Skeletal muscle satellite cell (primary cell): ENCODE measurements at regions not wholly inside any gene's neighbourhood (a gene's known extent, or its start where the extent isn't known, plus 50 kb on each side); places are given as distances from the start of the nearest gene placed in this dataset.

Source experiments
- H3K27me3 ChIP-seq: 2 replicates; pipeline ENCODE4 v1.7.0; 2013; ENCODE audit warnings: low read length; ENCODE audit not compliant: control insufficient read depth, insufficient read depth
- H3K36me3 ChIP-seq: 2 replicates; pipeline ENCODE4 v1.7.0; 2013; ENCODE audit warnings: mild to moderate bottlenecking, control low read depth, low read length; ENCODE audit not compliant: insufficient read depth
- H3K4me1 ChIP-seq: 2 replicates; pipeline ENCODE4 v1.7.0; 2013; ENCODE audit warnings: low read length; ENCODE audit not compliant: control insufficient read depth, insufficient read depth
- H3K4me2 ChIP-seq: 2 replicates; pipeline ENCODE4 v1.7.0; 2013; ENCODE audit warnings: mild to moderate bottlenecking, low read length
- H3K4me3 ChIP-seq: 2 replicates; pipeline ENCODE4 v1.7.0; 2013; ENCODE audit warnings: low read length
- H3K9ac ChIP-seq: 2 replicates; pipeline ENCODE4 v1.7.0; 2013; ENCODE audit warnings: mild to moderate bottlenecking, low read depth, low read length, moderate library complexity
- H3K9me3 ChIP-seq: replicated peaks from 2 replicates; pipeline ENCODE4 v1.7.0; 2013; ENCODE audit warnings: mild to moderate bottlenecking, control low read depth, low read length

- Histone ChIP-seq H3K9me3 (no peaks in the 10 kb centered on the region), H3K27me3 (peaks cover 12% of the 10 kb centered on the region), H3K9ac (no peak overlapping the region), H3K4me1 (peaks cover 8% of the 10 kb centered on the region), H3K4me2 (peak overlapping the region; percentile 44), H3K36me3 (no peaks in the 10 kb centered on the region), H3K4me3 (no peak overlapping the region)
Observed at GRCh38 chr14:75333606-75334548, 55.2 kb downstream of the FOS start.

GRCh38 chr14:75334549-75335051 is 56.0 kb downstream of the FOS start:
- Histone ChIP-seq H3K4me1 (peaks cover 14% of the 10 kb centered on the region), H3K27me3 (peaks cover 7% of the 10 kb centered on the region), H3K4me3 (no peak overlapping the region)

DNA sequence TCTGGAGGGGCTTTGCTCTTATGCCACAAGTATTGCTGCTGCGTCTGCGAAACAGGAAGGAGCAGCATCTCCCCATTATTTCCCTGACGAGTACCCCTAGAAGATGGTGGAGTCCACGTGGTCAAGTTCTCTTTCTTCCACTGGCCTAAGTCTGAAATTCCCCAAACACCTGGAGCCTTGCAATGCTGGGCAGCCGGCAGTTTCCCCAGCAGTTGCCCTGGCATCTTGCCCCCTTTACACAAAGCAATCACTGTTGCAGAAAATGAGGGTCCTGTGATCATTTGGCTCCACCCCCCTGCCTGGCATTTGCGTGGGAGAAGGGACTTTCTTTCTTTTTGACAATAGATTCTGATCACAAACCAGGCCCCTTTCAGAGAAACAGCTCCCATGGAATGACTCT is 56.9 kb downstream of the FOS start:
- Histone ChIP-seq H3K36me3 (no peaks in the 10 kb centered on the region), H3K4me1 (peaks cover 20% of the 10 kb centered on the region), H3K4me2 (no peak overlapping the region), H3K27me3 (peaks cover under 1% of the 10 kb centered on the region), H3K9me3 (no peaks in the 10 kb centered on the region), H3K9ac (no peak overlapping the region), H3K4me3 (no peak overlapping the region)

More at GRCh38 chr14:75334549-75335051, 56.0 kb downstream of the FOS start:
- peak overlapping the region; percentile 44 for H3K4me2 ChIP-seq
- H3K36me3 ChIP-seq: no peaks in the 10 kb centered on the region
- H3K9me3 ChIP-seq: no peaks in the 10 kb centered on the region
- H3K9ac ChIP-seq: no peak overlapping the region

- Histone ChIP-seq H3K4me3 (no peak overlapping the region), H3K4me1 (peaks cover 32% of the 10 kb centered on the region)
Observed at GRCh38 chr14:75338398-75338797, 59.8 kb downstream of the FOS start.

DNA sequence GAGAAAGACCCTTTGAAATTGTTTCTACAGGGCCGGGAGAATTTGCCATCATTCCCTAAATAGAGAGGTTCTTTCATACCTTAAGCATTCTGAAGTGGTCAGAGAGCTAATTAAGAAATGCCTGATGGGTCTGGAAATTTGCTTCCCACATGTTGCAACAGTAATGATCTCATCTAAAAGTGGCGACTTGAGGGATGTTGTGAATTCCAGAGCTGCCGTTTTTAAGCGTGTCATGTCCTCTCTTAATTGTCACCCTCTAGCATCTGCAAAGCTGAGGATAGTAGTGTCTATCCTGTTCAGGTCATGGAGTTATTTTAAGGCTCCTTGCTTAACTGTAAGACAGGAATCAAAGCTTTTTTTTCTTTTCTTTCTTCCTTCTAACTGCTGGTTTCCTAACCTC is 60.4 kb downstream of the FOS start:
- no peaks in the 10 kb centered on the region for H3K9me3 ChIP-seq
- no peak overlapping the region for H3K4me2 ChIP-seq
- no peaks in the 10 kb centered on the region for H3K27me3 ChIP-seq
- H3K36me3 ChIP-seq: no peaks in the 10 kb centered on the region
- peaks cover 32% of the 10 kb centered on the region for H3K4me1 ChIP-seq
- H3K9ac ChIP-seq: no peak overlapping the region
- no peak overlapping the region for H3K4me3 ChIP-seq

More at GRCh38 chr14:75338398-75338797, 59.8 kb downstream of the FOS start:
- no peaks in the 10 kb centered on the region for H3K36me3 ChIP-seq
- no peaks in the 10 kb centered on the region for H3K9me3 ChIP-seq
- H3K9ac ChIP-seq: no peak overlapping the region
- H3K4me2 ChIP-seq: no peak overlapping the region
- no peaks in the 10 kb centered on the region for H3K27me3 ChIP-seq

- Histone ChIP-seq H3K27me3 (no peaks in the 10 kb centered on the region), H3K4me1 (peaks cover 26% of the 10 kb centered on the region), H3K4me2 (peak overlapping the region; percentile 40), H3K4me3 (peak overlapping the region; percentile 44), H3K36me3 (no peaks in the 10 kb centered on the region), H3K9ac (no peak overlapping the region), H3K9me3 (no peaks in the 10 kb centered on the region)
Observed at GRCh38 chr14:75340921-75341320, 62.3 kb downstream of the FOS start.

- H3K4me3 ChIP-seq: no peak overlapping the region
- H3K9me3 ChIP-seq: no peaks in the 10 kb centered on the region
- H3K9ac ChIP-seq: no peak overlapping the region
- H3K27me3 ChIP-seq: no peaks in the 10 kb centered on the region
- H3K36me3 ChIP-seq: no peaks in the 10 kb centered on the region
- H3K4me2 ChIP-seq: no peak overlapping the region
- H3K4me1 ChIP-seq: peaks cover 26% of the 10 kb centered on the region
Observed at GRCh38 chr14:75341620-75342019, 63.0 kb downstream of the FOS start.

DNA sequence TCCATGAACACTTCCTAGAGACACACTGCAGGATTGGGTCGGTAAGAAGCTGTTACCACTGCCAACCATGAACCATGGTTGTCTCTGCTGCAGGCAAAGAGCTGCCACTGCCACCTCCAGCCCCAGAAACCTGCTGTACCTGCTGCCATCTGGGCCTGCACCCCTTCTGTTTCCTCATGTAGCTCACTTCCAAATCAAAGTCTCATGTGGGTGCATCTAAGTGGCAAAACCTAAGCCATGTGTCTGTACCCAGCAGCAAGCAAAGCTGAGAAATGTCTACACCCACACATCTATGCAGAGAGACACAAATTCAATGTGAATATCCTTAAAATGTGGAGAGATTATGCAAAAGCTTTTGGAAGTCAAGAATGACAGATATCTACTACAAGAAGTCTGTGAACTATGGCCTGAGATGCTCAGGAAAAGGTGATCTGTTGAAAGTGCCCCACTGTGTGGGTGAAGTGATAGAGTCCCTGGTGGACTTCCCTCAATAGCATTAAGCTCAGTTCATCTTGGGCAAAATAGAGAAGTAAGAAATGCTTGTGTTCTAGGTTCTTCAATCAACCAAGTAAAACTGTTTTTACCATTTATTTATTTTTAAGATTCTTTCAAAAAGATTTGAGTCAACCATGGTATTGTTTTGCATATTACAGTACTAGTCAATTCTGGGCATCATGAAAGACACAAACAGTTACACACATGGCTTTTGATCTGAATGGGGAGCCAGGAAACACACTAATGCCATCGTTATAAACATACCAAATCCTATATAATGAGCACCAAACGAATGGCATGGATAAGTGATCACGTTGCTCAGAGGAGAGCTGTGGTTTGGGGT is 64.4 kb downstream of the FOS start:
- Histone ChIP-seq H3K9me3 (no peaks in the 10 kb centered on the region), H3K4me1 (peaks cover 26% of the 10 kb centered on the region), H3K9ac (no peak overlapping the region)

DNA sequence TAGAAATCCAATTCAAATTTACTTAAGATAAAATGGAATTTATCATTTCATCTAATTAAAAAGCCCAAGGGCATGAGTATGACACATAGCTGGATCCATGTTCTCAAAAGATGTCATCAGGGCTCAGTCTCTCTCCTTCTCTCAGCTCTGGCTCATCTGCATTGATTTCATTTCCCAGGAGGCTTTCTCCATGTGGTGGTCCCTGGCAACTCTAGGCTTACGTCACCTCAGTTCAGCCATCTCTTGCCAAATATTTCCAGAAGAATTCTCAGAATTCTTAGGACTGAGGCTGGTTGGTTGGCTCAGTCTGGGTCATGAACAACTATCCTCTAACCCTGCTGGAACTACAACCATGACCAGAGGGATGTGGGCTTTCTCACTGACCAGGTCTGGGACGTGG is 65.3 kb downstream of the FOS start:
- Histone ChIP-seq H3K36me3 (no peaks in the 10 kb centered on the region), H3K9ac (no peak overlapping the region), H3K27me3 (no peaks in the 10 kb centered on the region), H3K4me3 (no peak overlapping the region), H3K4me2 (no peak overlapping the region), H3K4me1 (peaks cover 23% of the 10 kb centered on the region), H3K9me3 (no peaks in the 10 kb centered on the region)

More for the DNA sequence above, 64.4 kb downstream of the FOS start:
- no peak overlapping the region for H3K4me2 ChIP-seq
- no peaks in the 10 kb centered on the region for H3K27me3 ChIP-seq
- H3K4me3 ChIP-seq: no peak overlapping the region
- H3K36me3 ChIP-seq: no peaks in the 10 kb centered on the region

- Histone ChIP-seq H3K4me1 (peaks cover 19% of the 10 kb centered on the region), H3K4me3 (no peak overlapping the region), H3K9me3 (no peaks in the 10 kb centered on the region), H3K9ac (no peak overlapping the region), H3K4me2 (no peak overlapping the region), H3K36me3 (no peaks in the 10 kb centered on the region), H3K27me3 (no peaks in the 10 kb centered on the region)
Observed at GRCh38 chr14:75344411-75344810, 65.8 kb downstream of the FOS start.

- Histone ChIP-seq H3K4me3 (no peak overlapping the region), H3K4me1 (no peaks in the 10 kb centered on the region)
Observed at GRCh38 chr14:75350505-75351060, 72.0 kb downstream of the FOS start.

More at GRCh38 chr14:75350505-75351060, 72.0 kb downstream of the FOS start:
- H3K36me3 ChIP-seq: no peaks in the 10 kb centered on the region
- H3K9ac ChIP-seq: no peak overlapping the region
- no peaks in the 10 kb centered on the region for H3K9me3 ChIP-seq
- no peak overlapping the region for H3K4me2 ChIP-seq
- H3K27me3 ChIP-seq: peaks cover 7% of the 10 kb centered on the region
